ENCODE measurements at regions not wholly inside any gene's neighbourhood (a gene's known extent, or its start where the extent isn't known, plus 50 kb on each side); places are given as distances from the start of the nearest gene placed in this dataset.

GRCh38 chr17:55969562-55970324 lies 183.5 kb upstream of the ANKFN1 start:
- TF ChIP-seq EZH2 (optimal IDR thresholded peaks at IDR 0.05; ENCODE audit: low read depth, low read length): no peak
- TF ChIP-seq CTCF (IDR thresholded peaks at IDR 0.05; ENCODE audit: low read length): no peak
